ENCODE measurements at regions not wholly inside any gene's neighbourhood (a gene's known extent, or its start where the extent isn't known, plus 50 kb on each side); places are given as distances from the start of the nearest gene placed in this dataset.
"Not testable (repeated sequence)": the region's sequence is repeated elsewhere in the genome, so short reads cannot be mapped to it uniquely, and the experiment has no call there.

- DNase-seq (ENCODE audit: low spot score) = not testable (repeated sequence)
Observed at GRCh38 chr21:27996906-27997305, 995.8 kb downstream of the LTN1 start.

DNA sequence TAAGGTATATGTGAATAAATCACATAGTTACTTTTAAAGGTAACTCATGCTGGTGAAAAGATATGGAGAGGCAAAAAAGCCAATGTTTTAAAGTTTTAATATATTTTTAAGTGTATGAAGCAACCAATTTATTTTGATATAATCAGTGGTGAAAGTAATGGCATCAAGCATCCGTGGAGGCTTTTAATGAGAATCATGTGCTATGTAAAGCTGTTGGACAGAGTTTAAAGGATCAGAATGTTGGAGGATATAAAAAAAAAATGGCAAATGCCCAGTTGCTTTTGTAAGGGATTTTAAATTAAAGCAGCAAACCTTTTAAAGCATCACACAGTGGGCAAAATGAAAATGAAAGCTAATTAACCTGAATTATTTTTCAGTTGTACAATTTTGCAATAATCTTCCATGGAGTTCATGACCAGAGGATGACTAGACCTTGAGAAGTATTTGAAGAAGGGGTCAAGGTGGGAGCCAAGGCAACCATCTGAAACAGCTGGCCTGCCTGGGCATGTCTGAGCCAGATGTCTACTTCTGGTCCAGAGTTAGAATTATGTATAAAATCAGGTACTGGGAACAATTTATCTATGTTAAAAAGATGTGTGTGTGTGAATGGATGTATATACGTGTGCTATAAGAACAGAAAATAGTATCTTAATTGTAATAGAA is 1007.9 kb downstream of the LTN1 start:
- not testable (repeated sequence) for DNase-seq (ENCODE audit: low spot score)

GRCh38 chr21:27979446-27979845 is 1012.6 kb upstream of the ADAMTS5 start:
- DNase-seq (ENCODE audit: low spot score) = not testable (repeated sequence)

- DNase-seq (ENCODE audit: low spot score) = no peak
Observed at GRCh38 chr21:27975514-27975913, 1008.6 kb upstream of the ADAMTS5 start.

- not testable (repeated sequence) for DNase-seq (ENCODE audit: low spot score)
Observed at GRCh38 chr21:27974152-27974551, 1007.3 kb upstream of the ADAMTS5 start.

- DNase-seq (ENCODE audit: low spot score) = not testable (repeated sequence)
Observed at GRCh38 chr21:27968240-27968639, 1001.4 kb upstream of the ADAMTS5 start.

DNA sequence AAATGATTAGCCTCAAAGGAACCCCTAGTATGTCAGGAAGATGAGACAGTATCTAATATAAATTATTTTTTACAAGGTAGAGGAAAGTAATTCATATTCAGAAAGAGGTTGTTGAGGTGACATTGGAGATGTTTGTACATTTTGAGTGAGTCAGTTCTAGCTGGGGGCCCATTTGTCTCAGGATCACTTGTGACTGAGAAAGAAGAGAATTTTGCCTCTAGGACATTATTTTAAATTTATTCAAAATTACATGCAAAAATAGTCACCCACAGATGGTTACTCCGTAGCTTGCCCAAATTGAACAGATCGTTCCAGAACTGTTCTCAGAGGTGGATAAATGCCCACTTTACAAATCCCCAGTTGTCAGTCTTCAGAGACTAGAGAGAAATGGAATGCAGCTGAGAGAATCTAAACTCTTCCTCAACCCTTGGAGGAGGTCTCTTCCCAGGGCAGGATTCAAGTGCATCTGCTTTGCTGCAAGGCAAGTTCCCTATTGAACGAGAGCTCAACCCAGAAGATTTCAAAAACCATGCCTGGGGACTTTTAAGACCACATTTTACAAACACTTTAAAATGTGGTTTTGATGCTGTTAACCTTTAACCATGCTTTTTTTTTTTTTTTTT is 987.8 kb upstream of the ADAMTS5 start:
- no peak for DNase-seq (ENCODE audit: low spot score)

DNA sequence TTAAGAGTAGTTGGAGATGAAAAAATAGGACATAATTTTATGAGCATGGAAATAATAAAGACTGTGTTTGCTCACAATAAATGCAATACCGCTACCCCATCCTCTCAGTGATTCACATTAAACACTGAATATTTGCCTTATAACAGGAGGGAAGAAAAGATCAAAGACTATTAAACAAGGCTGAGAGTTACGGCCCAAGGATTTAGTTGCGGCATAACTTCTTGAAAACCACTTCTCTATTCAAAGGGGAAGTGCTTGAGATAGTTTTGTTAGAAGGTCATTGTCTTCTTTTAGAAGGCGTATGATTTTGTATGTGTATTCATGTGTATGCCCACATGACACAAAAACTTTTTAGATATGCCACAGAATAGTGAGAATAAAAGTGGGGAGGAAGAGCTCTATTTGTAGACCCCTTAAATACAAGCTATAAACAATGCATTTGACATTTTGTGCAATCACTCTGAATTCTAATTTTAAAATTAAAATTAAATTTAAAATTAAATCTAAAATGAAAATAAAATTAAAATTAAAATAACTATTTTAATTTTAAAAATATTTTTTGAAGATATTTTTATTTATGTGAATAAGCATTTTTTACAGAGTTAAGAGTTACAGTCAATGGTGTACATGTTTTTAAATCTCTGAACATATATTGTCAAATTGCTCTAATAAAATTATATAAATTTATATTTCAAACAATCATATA is 986.6 kb upstream of the ADAMTS5 start:
- DNase-seq (ENCODE audit: low spot score) = no peak

DNA sequence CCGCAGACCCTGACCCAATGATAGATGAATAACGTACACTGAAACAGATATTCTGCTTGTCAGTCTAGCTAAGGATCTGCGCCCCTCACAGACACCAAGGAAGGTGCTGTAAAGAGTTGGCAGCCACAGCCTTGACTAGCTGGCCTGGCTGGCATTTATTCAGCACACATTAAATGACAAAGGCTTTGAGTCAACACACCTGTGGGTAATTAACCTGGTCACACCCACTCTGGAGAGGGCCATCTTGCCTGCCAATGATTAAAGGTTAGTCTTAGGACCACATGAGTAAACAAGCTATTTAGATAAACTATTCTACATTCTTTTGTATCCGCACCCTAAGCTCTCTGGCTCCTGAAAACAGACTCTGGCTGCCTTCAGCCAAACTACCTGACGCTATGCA is 982.2 kb upstream of the ADAMTS5 start:
- not testable (repeated sequence) for DNase-seq (ENCODE audit: low spot score)

DNA sequence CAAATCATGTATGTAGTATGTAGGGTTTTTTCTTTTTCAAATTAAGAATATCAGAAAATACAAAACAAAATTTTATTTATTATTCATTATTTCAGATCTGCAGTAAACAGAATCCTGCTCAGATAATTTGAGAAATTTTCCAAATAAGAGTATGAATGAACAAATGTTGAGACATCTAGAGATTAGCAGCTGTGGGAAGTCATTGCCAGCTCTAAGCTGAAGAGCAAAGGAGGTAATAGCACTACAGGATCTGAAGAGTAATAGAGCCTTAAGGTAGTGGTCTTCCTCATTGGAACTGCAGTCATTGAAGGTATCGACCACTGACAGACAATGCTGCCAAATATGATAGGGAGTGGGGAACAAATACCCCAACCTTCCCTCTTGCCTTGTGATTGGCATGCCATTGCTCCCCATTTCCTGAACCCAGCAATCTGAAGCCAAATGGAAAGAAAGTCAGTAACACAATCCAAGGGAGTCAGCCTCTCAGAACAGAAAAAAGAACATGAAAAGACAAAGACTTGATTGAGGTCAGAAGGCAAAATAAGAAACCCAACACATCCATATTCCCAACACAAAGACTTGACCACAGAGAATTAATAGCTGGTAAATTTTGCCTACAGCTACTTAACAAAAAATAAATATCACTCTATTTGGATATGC is 963.4 kb upstream of the ADAMTS5 start:
- DNase-seq (ENCODE audit: low spot score) = not testable (repeated sequence)

GRCh38 chr21:27929179-27929578 is 962.3 kb upstream of the ADAMTS5 start:
- DNase-seq (ENCODE audit: low spot score) = not testable (repeated sequence)

GRCh38 chr21:27928534-27929115 is 961.7 kb upstream of the ADAMTS5 start:
- not testable (repeated sequence) for DNase-seq (ENCODE audit: low spot score)

DNA sequence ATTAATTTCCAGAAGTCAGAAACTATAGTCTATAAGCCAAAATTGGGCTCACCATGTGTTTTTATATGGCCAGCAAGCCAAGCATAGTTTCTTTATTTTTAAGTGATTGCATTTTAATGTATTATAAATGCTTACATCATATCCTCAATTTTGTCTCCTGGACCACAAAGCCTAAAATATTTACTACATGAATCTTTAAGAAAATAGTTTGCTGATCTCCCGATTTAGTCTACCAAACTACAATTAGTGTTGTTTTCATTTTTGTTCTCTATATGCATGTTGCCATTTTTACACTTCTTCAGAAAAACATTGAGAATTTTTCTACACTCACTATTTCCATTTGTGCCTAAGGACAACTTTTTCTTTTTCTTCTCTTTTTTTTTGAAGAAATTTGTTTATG is 954.5 kb upstream of the ADAMTS5 start:
- not testable (repeated sequence) for DNase-seq (ENCODE audit: low spot score)

DNA sequence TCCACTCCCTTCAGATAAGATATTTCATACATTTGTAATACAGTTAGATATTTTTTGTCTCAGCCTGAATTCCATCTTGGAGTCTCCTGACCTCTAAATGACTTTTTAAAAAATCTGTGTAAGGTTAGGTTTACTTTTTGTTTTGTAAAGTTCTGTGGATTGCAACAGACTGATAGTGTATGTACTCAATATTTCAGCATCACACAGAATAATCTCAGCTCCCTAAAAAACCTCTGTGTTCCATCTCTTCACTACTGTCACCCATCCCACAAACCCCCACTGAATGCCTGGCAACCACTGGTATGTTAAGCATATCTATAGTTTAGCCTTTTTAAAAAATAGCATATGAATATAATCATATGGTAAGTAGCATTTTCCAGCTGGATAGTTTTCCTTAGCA is 951.1 kb upstream of the ADAMTS5 start:
- DNase-seq (ENCODE audit: low spot score) = not testable (repeated sequence)

- DNase-seq (ENCODE audit: low spot score) = not testable (repeated sequence)
Observed at GRCh38 chr21:27916326-27916725, 949.4 kb upstream of the ADAMTS5 start.

DNA sequence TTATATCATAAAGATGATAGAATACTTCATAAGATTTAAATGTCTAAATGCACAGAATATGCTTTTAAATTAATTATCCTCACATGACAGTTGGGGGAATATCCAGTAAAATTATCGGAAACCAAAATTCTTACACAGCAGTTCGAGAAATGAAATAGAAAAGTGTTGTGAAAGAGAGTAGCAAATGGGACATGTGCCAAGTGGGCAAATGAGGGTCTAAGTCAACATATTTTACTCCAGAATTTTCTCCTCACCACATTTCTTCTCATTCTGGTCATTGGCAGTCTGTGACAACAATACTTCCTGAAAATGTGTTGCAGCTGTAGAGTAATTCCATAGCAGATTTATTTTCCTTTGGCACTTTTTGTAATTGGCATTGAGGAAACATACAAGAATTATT is 945.2 kb upstream of the ADAMTS5 start:
- not testable (repeated sequence) for DNase-seq (ENCODE audit: low spot score)

DNA sequence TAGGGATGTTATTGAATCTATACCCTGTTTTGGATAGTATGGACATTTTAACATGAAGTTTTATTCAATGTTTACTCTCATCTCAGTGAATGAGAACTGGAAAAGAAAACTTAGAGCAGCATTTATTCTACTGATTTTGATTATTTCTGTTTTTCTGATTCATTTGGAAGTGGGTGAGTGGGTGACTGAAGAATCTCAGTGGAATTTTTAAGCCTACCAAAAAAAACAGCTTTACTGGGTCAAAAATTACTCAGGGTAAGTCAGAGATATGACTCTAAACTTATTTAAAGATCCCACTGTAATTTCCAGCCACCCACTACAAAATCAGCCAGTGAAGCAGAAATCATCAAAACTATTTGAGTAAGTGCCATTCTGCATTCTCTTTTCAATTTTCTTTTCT is 942.6 kb upstream of the ADAMTS5 start:
- not testable (repeated sequence) for DNase-seq (ENCODE audit: low spot score)

DNA sequence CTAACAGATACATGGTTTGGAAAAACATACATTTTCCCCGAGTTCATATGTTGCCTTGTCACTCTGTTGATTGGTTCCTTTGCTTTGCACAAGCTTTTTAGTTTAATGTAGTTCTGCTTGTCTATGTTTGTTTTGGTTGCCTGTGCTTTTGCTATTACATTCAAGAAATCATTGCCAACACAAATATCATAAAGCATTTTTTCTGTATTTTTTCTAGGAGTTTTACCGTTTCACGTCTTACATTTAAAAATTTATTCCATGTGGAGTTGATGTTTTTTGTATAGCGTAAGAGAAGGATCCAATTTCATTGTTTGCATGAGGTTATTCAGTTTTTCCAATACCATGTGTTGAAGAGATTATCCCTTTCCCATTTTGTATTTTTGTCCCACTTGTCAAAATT is 941.9 kb upstream of the ADAMTS5 start:
- not testable (repeated sequence) for DNase-seq (ENCODE audit: low spot score)

DNA sequence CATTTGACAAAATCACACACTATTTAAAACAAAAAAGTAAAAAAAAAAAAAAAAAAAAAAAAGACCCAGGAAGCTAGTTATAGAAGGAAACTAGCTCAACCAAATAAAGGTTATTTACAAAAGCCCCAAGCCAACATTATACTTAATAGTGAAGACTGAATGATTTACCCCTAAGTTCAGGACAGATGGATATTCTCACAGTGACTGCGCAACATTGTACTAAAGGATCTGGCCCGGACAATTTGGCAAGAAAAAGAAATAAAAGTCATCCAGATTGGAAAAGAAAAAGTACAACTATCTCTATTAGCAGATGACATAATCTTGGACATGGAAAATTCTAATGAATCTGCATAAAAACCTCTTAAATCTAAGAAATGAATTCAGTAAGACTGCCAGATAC is 936.0 kb upstream of the ADAMTS5 start:
- DNase-seq (ENCODE audit: low spot score) = not testable (repeated sequence)

GRCh38 chr21:27893619-27894018 is 926.7 kb upstream of the ADAMTS5 start:
- not testable (repeated sequence) for DNase-seq (ENCODE audit: low spot score)

DNA sequence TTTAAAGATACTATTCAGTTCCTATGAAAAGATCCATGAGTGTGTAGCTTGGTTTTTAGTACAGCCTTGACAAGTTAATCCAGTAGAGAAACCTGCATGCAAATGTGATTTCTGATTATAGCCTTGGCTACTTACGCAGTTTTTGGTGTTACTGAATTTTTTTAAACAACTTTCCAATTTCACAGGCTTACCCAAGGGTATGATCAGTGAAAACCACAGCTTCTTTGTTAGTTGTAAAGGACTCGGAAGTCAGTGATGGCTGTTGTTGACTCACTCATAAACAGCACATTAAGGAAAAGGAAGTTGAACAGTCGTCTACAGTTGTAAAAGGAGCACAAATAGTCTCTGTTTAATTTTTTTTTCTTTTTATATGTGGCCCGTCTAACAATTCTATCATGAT is 924.6 kb upstream of the ADAMTS5 start:
- not testable (repeated sequence) for DNase-seq (ENCODE audit: low spot score)

GRCh38 chr21:27887808-27888455 is 921.0 kb upstream of the ADAMTS5 start:
- DNase-seq (ENCODE audit: low spot score) = not testable (repeated sequence)
